Suprapubic skin (tissue), 4 donors: ENCODE measurements at regions not wholly inside any gene's neighbourhood (a gene's known extent, or its start where the extent isn't known, plus 50 kb on each side); places are given as distances from the start of the nearest gene placed in this dataset.

Source experiments
- DNase-seq, 2 donors: peaks; one replicate each; pipeline ENCODE4 v3.0.0-alpha.2; 2019; ENCODE audit warnings: low spot score in 2 of 2
- H3K27ac ChIP-seq: fragments of 200-600 bp; sonication (generic); one replicate; pipeline ENCODE4 v1.5.1; 2019
- H3K27me3 ChIP-seq: fragments of 200-600 bp; sonication (generic); one replicate; pipeline ENCODE4 v1.5.1; 2019
- H3K36me3 ChIP-seq: fragments of 200-600 bp; sonication (generic); one replicate; pipeline ENCODE4 v1.5.1; 2019
- H3K4me1 ChIP-seq: fragments of 200-600 bp; sonication (generic); one replicate; pipeline ENCODE4 v1.5.1; 2019
- H3K4me3 ChIP-seq: fragments of 200-600 bp; sonication (generic); one replicate; pipeline ENCODE4 v1.5.1; 2019; ENCODE audit warnings: mild to moderate bottlenecking
- H3K9me3 ChIP-seq: fragments of 200-600 bp; sonication (generic); one replicate; pipeline ENCODE4 v1.5.1; 2019
- EP300 ChIP-seq: sonication (generic); formaldehyde crosslinking; IDR thresholded peaks from one replicate; pipeline ENCODE4 v1.6.1; 2017; ENCODE audit warnings: antibody characterized with exemption
- POLR2A ChIP-seq, 2 donors: fragments of 450-650 bp; IDR thresholded peaks; one replicate each; pipeline ENCODE4 v1.6.1; 2017; ENCODE audit warnings: antibody characterized with exemption in 2 of 2, mild to moderate bottlenecking in 2 of 2, moderate library complexity in 2 of 2
- POLR2AphosphoS5 ChIP-seq, 3 donors: sonication (generic); formaldehyde crosslinking; IDR thresholded peaks; one replicate each; pipeline ENCODE4 v1.6.1; 2017; ENCODE audit warnings: antibody characterized with exemption in 3 of 3
- WGBS: methylation state at CpG from one replicate; pipeline ENCODE4 v1.1.5; 2018; 5-methylcytosine and 5-hydroxymethylcytosine counted together
- TF ChIP-seq, protein P1 (sequence below), 2 donors: fragments of 200-600 bp in 1 of 2; fragments of 450-650 bp in 1 of 2; sonication (generic) in 1 of 2; IDR thresholded peaks; one replicate each; pipeline ENCODE4 v1.5.1; 2016 to 2019; ENCODE audit warnings: antibody characterized with exemption in 2 of 2, mild to moderate bottlenecking in 1 of 2, moderate library complexity in 1 of 2

DNA sequence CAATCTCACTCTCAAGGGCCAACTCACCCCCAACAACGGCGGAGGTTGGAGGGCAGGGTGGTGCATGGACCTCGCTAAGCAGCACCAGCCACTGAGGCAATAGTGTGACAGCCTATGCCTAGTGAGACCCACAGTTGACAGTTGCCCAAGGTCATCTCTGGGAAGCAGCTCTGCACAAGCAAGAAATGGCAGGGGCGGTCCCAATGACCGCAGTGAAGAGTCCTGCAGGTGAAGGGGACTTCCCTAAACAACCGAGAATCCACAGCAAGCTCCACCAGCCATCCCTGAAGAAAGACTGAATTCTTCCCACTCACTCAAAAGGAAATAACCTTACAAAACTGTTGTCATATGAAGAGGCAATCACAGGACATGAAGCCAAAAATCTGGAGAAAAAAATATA, 313.4 kb upstream of the ID2 start:
- DNase-seq: no peak
- TF ChIP-seq POLR2AphosphoS5 (IDR thresholded peaks at IDR 0.05) (no peak), EP300 (no peak), POLR2A (IDR thresholded peaks at IDR 0.05) (no peak)
- TF ChIP-seq, protein P1, sequence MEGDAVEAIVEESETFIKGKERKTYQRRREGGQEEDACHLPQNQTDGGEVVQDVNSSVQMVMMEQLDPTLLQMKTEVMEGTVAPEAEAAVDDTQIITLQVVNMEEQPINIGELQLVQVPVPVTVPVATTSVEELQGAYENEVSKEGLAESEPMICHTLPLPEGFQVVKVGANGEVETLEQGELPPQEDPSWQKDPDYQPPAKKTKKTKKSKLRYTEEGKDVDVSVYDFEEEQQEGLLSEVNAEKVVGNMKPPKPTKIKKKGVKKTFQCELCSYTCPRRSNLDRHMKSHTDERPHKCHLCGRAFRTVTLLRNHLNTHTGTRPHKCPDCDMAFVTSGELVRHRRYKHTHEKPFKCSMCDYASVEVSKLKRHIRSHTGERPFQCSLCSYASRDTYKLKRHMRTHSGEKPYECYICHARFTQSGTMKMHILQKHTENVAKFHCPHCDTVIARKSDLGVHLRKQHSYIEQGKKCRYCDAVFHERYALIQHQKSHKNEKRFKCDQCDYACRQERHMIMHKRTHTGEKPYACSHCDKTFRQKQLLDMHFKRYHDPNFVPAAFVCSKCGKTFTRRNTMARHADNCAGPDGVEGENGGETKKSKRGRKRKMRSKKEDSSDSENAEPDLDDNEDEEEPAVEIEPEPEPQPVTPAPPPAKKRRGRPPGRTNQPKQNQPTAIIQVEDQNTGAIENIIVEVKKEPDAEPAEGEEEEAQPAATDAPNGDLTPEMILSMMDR (IDR thresholded peaks at IDR 0.05): no peak
- 86% methylated on average over 3 of the region's 6 CpGs for WGBS

DNA sequence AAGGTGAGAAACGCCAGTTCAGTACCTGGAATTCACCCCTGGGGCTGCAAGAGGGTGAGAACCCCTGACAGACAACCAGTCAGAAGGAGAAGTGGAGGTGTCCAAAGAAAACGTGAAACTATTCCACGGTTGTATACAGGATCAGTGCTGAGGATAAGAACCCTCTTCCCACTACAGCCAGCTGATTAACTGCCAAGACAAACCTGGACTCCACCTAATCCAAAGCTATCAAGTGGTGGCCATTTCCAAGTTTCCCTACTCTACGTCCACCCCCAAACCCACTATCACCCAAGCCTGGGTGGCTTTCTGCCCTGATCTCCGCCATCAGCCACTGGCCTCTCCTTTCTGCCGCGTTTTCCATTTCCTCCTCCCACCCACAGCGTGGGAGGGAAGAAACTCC, 312.3 kb upstream of the ID2 start:
- no peak for DNase-seq
- Histone ChIP-seq H3K4me3 (no peak overlapping the region), H3K27ac (no peak overlapping the region), H3K36me3 (no peaks in the 10 kb centered on the region), H3K4me1 (no peaks in the 10 kb centered on the region), H3K27me3 (no peaks in the 10 kb centered on the region), H3K9me3 (no peaks in the 10 kb centered on the region)
- TF ChIP-seq, protein P1 (IDR thresholded peaks at IDR 0.05): no peak
- TF ChIP-seq EP300: no peak
- no peak for TF ChIP-seq POLR2A (IDR thresholded peaks at IDR 0.05)
- WGBS: 95% methylated on average over 8 of the region's 8 CpGs

More for the DNA sequence above, 313.4 kb upstream of the ID2 start:
- H3K9me3 ChIP-seq: no peaks in the 10 kb centered on the region
- H3K36me3 ChIP-seq: no peaks in the 10 kb centered on the region
- H3K27ac ChIP-seq: no peak overlapping the region
- H3K4me3 ChIP-seq: no peak overlapping the region
- H3K4me1 ChIP-seq: no peaks in the 10 kb centered on the region
- H3K27me3 ChIP-seq: no peaks in the 10 kb centered on the region

DNA sequence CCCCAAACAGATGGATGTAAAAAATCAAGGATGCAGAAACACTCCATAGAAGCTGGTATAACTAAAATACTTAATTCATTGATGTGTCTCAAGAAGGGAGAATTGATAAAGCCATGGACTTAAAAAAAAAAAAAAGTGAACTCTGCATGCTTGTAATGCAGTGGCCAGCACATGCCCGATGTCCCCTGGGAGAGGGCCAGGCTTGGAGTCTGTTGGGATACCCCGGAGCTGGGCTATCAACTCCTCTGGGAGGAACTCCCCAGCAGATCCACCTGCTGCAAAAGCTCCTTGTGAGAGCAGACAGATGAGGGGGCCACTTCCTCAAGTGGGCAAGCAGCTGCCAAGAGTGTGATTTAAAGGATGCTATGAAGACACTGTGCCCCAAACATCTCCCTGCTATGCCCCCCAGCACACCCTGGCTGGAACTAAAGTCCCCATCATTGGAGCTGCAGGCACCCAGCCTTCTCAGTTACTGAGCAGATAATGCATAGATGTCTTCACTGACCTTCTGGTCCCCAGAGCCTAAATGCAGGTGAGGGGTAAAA, 311.5 kb upstream of the ID2 start:
- Histone ChIP-seq H3K27ac (no peak overlapping the region), H3K4me1 (no peaks in the 10 kb centered on the region), H3K9me3 (no peaks in the 10 kb centered on the region), H3K27me3 (no peaks in the 10 kb centered on the region), H3K36me3 (no peaks in the 10 kb centered on the region), H3K4me3 (no peak overlapping the region)
- no peak for DNase-seq
- 47% methylated on average over 2 of the region's 2 CpGs for WGBS
- TF ChIP-seq EP300: no peak
- TF ChIP-seq, protein P1 (IDR thresholded peaks at IDR 0.05): no peak

DNA sequence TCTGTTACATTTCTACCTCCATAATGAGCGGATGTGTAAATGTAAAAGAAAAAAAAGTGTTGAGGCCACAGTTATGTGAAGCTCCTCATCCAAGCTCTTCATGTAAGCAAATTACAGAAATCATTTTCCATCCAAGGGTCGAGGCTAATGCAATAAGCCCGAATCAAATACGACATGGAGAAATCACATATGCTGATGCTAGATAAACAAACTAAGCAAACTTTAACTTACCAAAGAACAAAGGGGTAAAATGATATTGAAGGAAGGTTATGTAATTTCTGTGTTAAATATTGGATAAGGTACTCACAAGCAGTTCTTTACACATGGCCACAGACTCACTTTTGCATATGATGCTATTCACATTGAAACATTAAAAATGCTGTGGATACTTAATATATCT, 310.2 kb upstream of the ID2 start:
- DNase-seq: no peak
- TF ChIP-seq POLR2A (IDR thresholded peaks at IDR 0.05) (no peak), POLR2AphosphoS5 (IDR thresholded peaks at IDR 0.05) (no peak), EP300 (no peak)
- TF ChIP-seq, protein P1 (IDR thresholded peaks at IDR 0.05): no peak
- H3K4me3 ChIP-seq: no peak overlapping the region
- H3K4me1 ChIP-seq: no peaks in the 10 kb centered on the region
- H3K36me3 ChIP-seq: no peaks in the 10 kb centered on the region
- no peaks in the 10 kb centered on the region for H3K27me3 ChIP-seq
- H3K27ac ChIP-seq: no peak overlapping the region
- WGBS: 96% methylated on average over 4 of the region's 4 CpGs
- no peaks in the 10 kb centered on the region for H3K9me3 ChIP-seq

DNA sequence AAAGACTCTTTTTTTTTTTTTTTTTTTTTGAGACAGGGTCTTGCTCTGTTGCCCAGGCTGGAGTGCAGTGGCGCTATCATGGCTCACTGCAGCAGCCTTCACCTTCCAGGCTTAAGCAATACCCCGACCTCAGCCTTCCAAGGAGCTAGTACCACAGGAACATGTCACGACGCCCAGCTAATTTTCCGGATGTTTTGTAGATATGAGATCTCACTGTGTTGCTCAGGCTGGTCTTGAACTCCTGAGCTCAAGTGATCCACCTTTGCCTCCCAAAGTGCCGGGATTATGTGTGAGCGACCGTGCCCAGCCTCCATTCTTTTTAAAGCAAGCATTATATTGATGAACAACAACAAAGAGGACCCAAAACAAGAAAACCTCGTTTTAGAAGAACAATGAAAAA, 307.1 kb upstream of the ID2 start:
- no peaks in the 10 kb centered on the region for H3K27me3 ChIP-seq
- H3K27ac ChIP-seq: no peak overlapping the region
- WGBS: 92% methylated on average over 9 of the region's 9 CpGs
- no peak for DNase-seq
- H3K9me3 ChIP-seq: no peaks in the 10 kb centered on the region
- H3K4me1 ChIP-seq: no peaks in the 10 kb centered on the region
- H3K36me3 ChIP-seq: no peaks in the 10 kb centered on the region
- H3K4me3 ChIP-seq: no peak overlapping the region
- TF ChIP-seq, protein P1 (IDR thresholded peaks at IDR 0.05): no peak
- TF ChIP-seq EP300 (no peak), POLR2A (IDR thresholded peaks at IDR 0.05) (no peak), POLR2AphosphoS5 (IDR thresholded peaks at IDR 0.05) (no peak)
